Chondrocyte (in vitro differentiated cells): ENCODE measurements at regions not wholly inside any gene's neighbourhood (a gene's known extent, or its start where the extent isn't known, plus 50 kb on each side); places are given as distances from the start of the nearest gene placed in this dataset.

Experiments
- DNase-seq: peaks from one replicate; pipeline ENCODE4 v3.0.0; 2021; ENCODE audit warnings: mixed read lengths, low spot score
- H3K27ac Mint-ChIP-seq: one replicate; pipeline ENCODE4 v1.8.0; 2021; ENCODE audit warnings: mild to moderate bottlenecking, moderate library complexity, mixed read lengths; ENCODE audit not compliant: unreplicated experiment
- H3K27me3 Mint-ChIP-seq: 2 replicates; pipeline ENCODE4 v1.8.0; 2021; ENCODE audit warnings: low read depth, mixed read lengths
- H3K36me3 Mint-ChIP-seq: 2 replicates; pipeline ENCODE4 v1.8.0; 2021; ENCODE audit warnings: low read depth, mixed read lengths
- H3K4me1 Mint-ChIP-seq: 2 replicates; pipeline ENCODE4 v1.8.0; 2021; ENCODE audit warnings: low read depth, mild to moderate bottlenecking, mixed read lengths
- H3K4me3 Mint-ChIP-seq: one replicate; pipeline ENCODE4 v1.8.0; 2021; ENCODE audit warnings: mild to moderate bottlenecking, moderate library complexity, mixed read lengths; ENCODE audit not compliant: unreplicated experiment
- H3K9me3 Mint-ChIP-seq: 2 replicates; pipeline ENCODE4 v1.8.0; 2021; ENCODE audit warnings: low read depth, mixed read lengths
- CTCF ChIP-seq: fragments of 200-600 bp; sonication (generic); IDR thresholded peaks from 2 replicates; pipeline ENCODE4 v1.5.0; 2021; ENCODE audit warnings: antibody characterized with exemption, mild to moderate bottlenecking, moderate library complexity

GRCh38 chr4:115430024-115430423 lies 316.6 kb upstream of the NDST4 start:
- no peak overlapping the region for H3K4me3 Mint-ChIP-seq
- no peaks in the 10 kb centered on the region for H3K27me3 Mint-ChIP-seq
- no peaks in the 10 kb centered on the region for H3K36me3 Mint-ChIP-seq
- no peak for TF ChIP-seq CTCF
- DNase-seq, result no peak
- no peaks in the 10 kb centered on the region for H3K9me3 Mint-ChIP-seq
- H3K27ac Mint-ChIP-seq, result no peak overlapping the region
- peaks cover 21% of the 10 kb centered on the region for H3K4me1 Mint-ChIP-seq

- Mint-ChIP-seq H3K4me3 (no peak overlapping the region), H3K27ac (no peak overlapping the region), H3K4me1 (peaks cover 16% of the 10 kb centered on the region), H3K9me3 (no peaks in the 10 kb centered on the region), H3K27me3 (no peaks in the 10 kb centered on the region), H3K36me3 (no peaks in the 10 kb centered on the region)
- TF ChIP-seq CTCF, result no peak
- no peak for DNase-seq
Measured at GRCh38 chr4:115428455-115428854, 315.0 kb upstream of the NDST4 start.

GRCh38 chr4:115424852-115425251 lies 311.4 kb upstream of the NDST4 start:
- Mint-ChIP-seq H3K27ac (no peak overlapping the region), H3K4me1 (peaks cover 5% of the 10 kb centered on the region), H3K36me3 (no peaks in the 10 kb centered on the region), H3K9me3 (peaks cover 12% of the 10 kb centered on the region), H3K27me3 (no peaks in the 10 kb centered on the region), H3K4me3 (no peak overlapping the region)
- TF ChIP-seq CTCF, result no peak
- DNase-seq, result no peak

GRCh38 chr4:115418635-115419396 lies 305.4 kb upstream of the NDST4 start:
- H3K27me3 Mint-ChIP-seq, result no peaks in the 10 kb centered on the region
- TF ChIP-seq CTCF, result no peak
- H3K9me3 Mint-ChIP-seq, result peaks cover 16% of the 10 kb centered on the region
- no peaks in the 10 kb centered on the region for H3K36me3 Mint-ChIP-seq
- H3K4me3 Mint-ChIP-seq, result no peak overlapping the region
- no peak for DNase-seq
- no peaks in the 10 kb centered on the region for H3K4me1 Mint-ChIP-seq
- no peak overlapping the region for H3K27ac Mint-ChIP-seq

GRCh38 chr4:115396034-115396433 lies 282.6 kb upstream of the NDST4 start:
- Mint-ChIP-seq H3K27me3 (no peaks in the 10 kb centered on the region), H3K27ac (no peak overlapping the region), H3K9me3 (peaks cover 31% of the 10 kb centered on the region), H3K4me1 (peaks cover 43% of the 10 kb centered on the region), H3K36me3 (peaks cover 9% of the 10 kb centered on the region), H3K4me3 (no peak overlapping the region)
- TF ChIP-seq CTCF, result no peak
- no peak for DNase-seq
